K562 (cell line): ENCODE measurements at regions not wholly inside any gene's neighbourhood (a gene's known extent, or its start where the extent isn't known, plus 50 kb on each side); places are given as distances from the start of the nearest gene placed in this dataset.
A peak's percentile ranks its signal among the peaks of the same experiment; 100 is the strongest.

Source experiments
- CEBPB ChIP-seq: fragments of 450-650 bp; IDR thresholded peaks from 2 replicates; pipeline ENCODE4 v1.6.1; 2016; ENCODE audit warnings: missing genetic modification characterization, missing compliant biosample characterization
- CEBPG ChIP-seq, 3 experiments: fragments of 200-800 bp in 1 of 3; sonication (Bioruptor generic) in 1 of 3; sonication (generic) in 1 of 3; formaldehyde crosslinking in 1 of 3; IDR thresholded peaks in 2 of 3; conservative IDR thresholded peaks in 1 of 3; 2 replicates each; pipeline versions ENCODE4 v1.6.1 to v1.8.0; 2016 to 2022; ENCODE audit warnings: missing compliant biosample characterization in 2 of 3, missing genetic modification characterization in 2 of 3, mild to moderate bottlenecking in 1 of 3, missing genetic modification reagents in 1 of 3
- CHCHD3 ChIP-seq: fragments of 250-450 bp; sonication (Bioruptor Pico); IDR thresholded peaks from 2 replicates; pipeline ENCODE4 v2.1.2; 2022; ENCODE audit warnings: mild to moderate bottlenecking
- CTCF ChIP-seq, 3 experiments: IDR thresholded peaks in 2 of 3; conservative IDR thresholded peaks in 1 of 3; 2 replicates each; pipeline ENCODE4 v1.5.1; 2011 to 2012; ENCODE audit warnings: low read length in 3 of 3, mild to moderate bottlenecking in 3 of 3, control low read depth in 2 of 3, improper control_type of control experiment in 1 of 3, inconsistent platforms in 1 of 3, low read depth in 1 of 3, mixed read lengths in 1 of 3, moderate library complexity in 1 of 3; ENCODE audit not compliant: insufficient read depth in 2 of 3
- DPF2 ChIP-seq: fragments of 450-650 bp; IDR thresholded peaks from 2 replicates; pipeline ENCODE4 v1.6.1; 2016
- FOXM1 ChIP-seq, 2 experiments: fragments of 450-650 bp in 1 of 2; sonication (generic) in 1 of 2; formaldehyde crosslinking in 1 of 2; IDR thresholded peaks; 2 replicates each; pipeline versions ENCODE4 v1.6.1 to v1.9.0; 2017 to 2022; ENCODE audit warnings: low read depth in 2 of 2, mild to moderate bottlenecking in 2 of 2, missing genetic modification reagents in 1 of 2, moderate library complexity in 1 of 2
- HNRNPUL1 ChIP-seq: fragments of 200-400 bp; formaldehyde crosslinking; IDR thresholded peaks from 2 replicates; pipeline ENCODE4 v1.6.1; 2017; ENCODE audit warnings: low read length
- MBD2 ChIP-seq: sonication (generic); IDR thresholded peaks from 2 replicates; pipeline ENCODE4 v1.6.1; 2016; ENCODE audit warnings: low read depth, borderline replicate concordance
- POLR2AphosphoS2 ChIP-seq: IDR thresholded peaks from 2 replicates; pipeline ENCODE4 v1.6.1; 2012; ENCODE audit warnings: low read length, improper control_type of control experiment
- POLR2H ChIP-seq: IDR thresholded peaks from 2 replicates; pipeline ENCODE4 v1.6.1; 2016; ENCODE audit warnings: missing genetic modification characterization, low read depth, mild to moderate bottlenecking, control low read depth, missing compliant biosample characterization, moderate library complexity
- RAD21 ChIP-seq, 2 experiments: fragments of 250-450 bp in 1 of 2; fragments of 450-650 bp in 1 of 2; sonication (Bioruptor Pico) in 1 of 2; formaldehyde crosslinking in 1 of 2; IDR thresholded peaks in 1 of 2; conservative IDR thresholded peaks in 1 of 2; 2 replicates each; pipeline versions ENCODE4 v1.4.0 to v1.8.0; 2020 to 2022; ENCODE audit warnings: mild to moderate bottlenecking in 2 of 2, moderate library complexity in 1 of 2
- RBM14 ChIP-seq: fragments of 200-400 bp; formaldehyde crosslinking; IDR thresholded peaks from 2 replicates; pipeline ENCODE4 v1.6.1; 2018; ENCODE audit warnings: low read depth, mild to moderate bottlenecking, low read length, moderate library complexity, borderline replicate concordance; ENCODE audit not compliant: insufficient read depth
- RBM17 ChIP-seq: fragments of 200-400 bp; formaldehyde crosslinking; IDR thresholded peaks from 2 replicates; pipeline ENCODE4 v1.6.1; 2017; ENCODE audit warnings: low read depth, mild to moderate bottlenecking, low read length, borderline replicate concordance
- RHOXF2B ChIP-seq: fragments of 250-450 bp; sonication (Bioruptor Pico); conservative IDR thresholded peaks from 2 replicates; pipeline ENCODE4 v1.5.1; 2021
- SAFB2 ChIP-seq: fragments of 200-400 bp; formaldehyde crosslinking; IDR thresholded peaks from 2 replicates; pipeline ENCODE4 v1.6.1; 2018; ENCODE audit warnings: borderline replicate concordance, low read length, low read depth, moderate library complexity; ENCODE audit not compliant: severe bottlenecking
- SMARCC2 ChIP-seq: fragments of 450-650 bp; IDR thresholded peaks from 2 replicates; pipeline ENCODE4 v1.6.1; 2017; ENCODE audit warnings: antibody characterized with exemption, moderate library complexity, mild to moderate bottlenecking, low read depth
- TAF9B ChIP-seq: fragments of 450-650 bp; IDR thresholded peaks from 2 replicates; pipeline ENCODE4 v1.6.1; 2018; ENCODE audit warnings: mild to moderate bottlenecking; ENCODE audit not compliant: partially characterized antibody
- TAL1 ChIP-seq: fragments of 450-650 bp; IDR thresholded peaks from 2 replicates; pipeline ENCODE4 v1.6.1; 2016; ENCODE audit warnings: mild to moderate bottlenecking
- TCF7L2 ChIP-seq: fragments of 150-350 bp; IDR thresholded peaks from 2 replicates; pipeline ENCODE4 v1.6.1; 2016; ENCODE audit warnings: low read depth, mild to moderate bottlenecking, low read length, moderate library complexity
- ZFP36 ChIP-seq: fragments of 150-350 bp; IDR thresholded peaks from 2 replicates; pipeline ENCODE4 v1.6.1; 2018; ENCODE audit warnings: low read length, low read depth; ENCODE audit not compliant: partially characterized antibody
- ZFX ChIP-seq: sonication (generic); formaldehyde crosslinking; IDR thresholded peaks from 2 replicates; pipeline ENCODE4 v1.8.0; 2022; ENCODE audit warnings: mild to moderate bottlenecking, missing genetic modification reagents, moderate library complexity
- ZNF584 ChIP-seq: fragments of 200-800 bp; sonication (Bioruptor generic); IDR thresholded peaks from 2 replicates; pipeline ENCODE4 v1.6.1; 2016; ENCODE audit warnings: low read depth, mild to moderate bottlenecking, missing genetic modification characterization, missing compliant biosample characterization
- TF ChIP-seq, protein P1 (sequence below): fragments of 250-450 bp; sonication (Bioruptor Pico); IDR thresholded peaks from 2 replicates; pipeline ENCODE4 v1.5.0; 2020; ENCODE audit warnings: mild to moderate bottlenecking, borderline replicate concordance
- TF ChIP-seq, protein P2 (sequence below): sonication (generic); formaldehyde crosslinking; IDR thresholded peaks from 2 replicates; pipeline ENCODE4 v1.8.1; 2022; ENCODE audit warnings: missing genetic modification reagents

DNA sequence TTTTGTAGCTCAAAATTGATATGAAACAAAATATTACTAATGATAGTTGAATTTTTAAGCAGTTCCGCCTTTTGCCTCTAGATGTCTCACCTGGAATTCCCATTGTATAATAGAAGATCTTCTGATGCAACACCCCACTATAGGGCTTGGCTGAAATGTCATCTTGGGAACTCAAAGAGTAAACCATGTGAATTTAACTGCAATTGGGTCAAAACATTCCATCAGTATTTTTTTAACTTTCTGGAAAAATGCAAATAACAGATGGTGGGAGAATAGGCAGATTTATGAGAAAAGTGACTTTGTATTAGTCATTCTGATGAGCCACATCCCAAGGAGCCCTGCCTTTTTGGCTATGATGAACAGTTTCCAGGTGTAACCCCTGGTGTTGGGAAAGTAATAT lies 489.9 kb downstream of the NYAP2 start (continued):
- TF ChIP-seq RBM17 (no peak), MBD2 (no peak), ZFP36 (no peak), POLR2H (no peak), TCF7L2 (no peak), DPF2 (no peak), ZNF584 (CRISPR knock-in tag) (no peak), RBM14 (no peak), TAL1 (no peak), CEBPB (tag) (peak; percentile 29; the same call in 1 of the 2 replicates), RHOXF2B (no peak), CTCF (IDR thresholded peaks at IDR 0.05 in 2 of 3, conservative IDR thresholded peaks at IDR 0.05 in 1 of 3; ENCODE audit: insufficient read depth in 2 of 3, low read depth in 1 of 3, low read length in 3 of 3) (peak in 2 of 3 experiments; percentile 17 to 35; a peak in 1 of 6 replicates), POLR2AphosphoS2 (no peak), CEBPG (CRISPR knock-in tag; IDR thresholded peaks at IDR 0.05) (no peak), CEBPG (tag; conservative IDR thresholded peaks at IDR 0.05 in 1 of 2, IDR thresholded peaks at IDR 0.05 in 1 of 2) (peak; percentile 22 to 55; a peak in 2 of 4 replicates), SAFB2 (no peak), CHCHD3 (CRISPR knock-in tag) (no peak), SMARCC2 (no peak), ZFX (CRISPR knock-in tag) (no peak), TAF9B (no peak), RAD21 (CRISPR knock-in tag; conservative IDR thresholded peaks at IDR 0.05 in 1 of 2, IDR thresholded peaks at IDR 0.05 in 1 of 2) (peak; percentile 41 to 44), FOXM1 (IDR thresholded peaks at IDR 0.05; ENCODE audit: low read depth) (no peak), FOXM1 (CRISPR knock-in tag; IDR thresholded peaks at IDR 0.05; ENCODE audit: low read depth) (no peak), HNRNPUL1 (no peak)
- TF ChIP-seq, protein P1, sequence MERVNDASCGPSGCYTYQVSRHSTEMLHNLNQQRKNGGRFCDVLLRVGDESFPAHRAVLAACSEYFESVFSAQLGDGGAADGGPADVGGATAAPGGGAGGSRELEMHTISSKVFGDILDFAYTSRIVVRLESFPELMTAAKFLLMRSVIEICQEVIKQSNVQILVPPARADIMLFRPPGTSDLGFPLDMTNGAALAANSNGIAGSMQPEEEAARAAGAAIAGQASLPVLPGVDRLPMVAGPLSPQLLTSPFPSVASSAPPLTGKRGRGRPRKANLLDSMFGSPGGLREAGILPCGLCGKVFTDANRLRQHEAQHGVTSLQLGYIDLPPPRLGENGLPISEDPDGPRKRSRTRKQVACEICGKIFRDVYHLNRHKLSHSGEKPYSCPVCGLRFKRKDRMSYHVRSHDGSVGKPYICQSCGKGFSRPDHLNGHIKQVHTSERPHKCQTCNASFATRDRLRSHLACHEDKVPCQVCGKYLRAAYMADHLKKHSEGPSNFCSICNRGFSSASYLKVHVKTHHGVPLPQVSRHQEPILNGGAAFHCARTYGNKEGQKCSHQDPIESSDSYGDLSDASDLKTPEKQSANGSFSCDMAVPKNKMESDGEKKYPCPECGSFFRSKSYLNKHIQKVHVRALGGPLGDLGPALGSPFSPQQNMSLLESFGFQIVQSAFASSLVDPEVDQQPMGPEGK (CRISPR knock-in tag) = no peak
- TF ChIP-seq, protein P2, sequence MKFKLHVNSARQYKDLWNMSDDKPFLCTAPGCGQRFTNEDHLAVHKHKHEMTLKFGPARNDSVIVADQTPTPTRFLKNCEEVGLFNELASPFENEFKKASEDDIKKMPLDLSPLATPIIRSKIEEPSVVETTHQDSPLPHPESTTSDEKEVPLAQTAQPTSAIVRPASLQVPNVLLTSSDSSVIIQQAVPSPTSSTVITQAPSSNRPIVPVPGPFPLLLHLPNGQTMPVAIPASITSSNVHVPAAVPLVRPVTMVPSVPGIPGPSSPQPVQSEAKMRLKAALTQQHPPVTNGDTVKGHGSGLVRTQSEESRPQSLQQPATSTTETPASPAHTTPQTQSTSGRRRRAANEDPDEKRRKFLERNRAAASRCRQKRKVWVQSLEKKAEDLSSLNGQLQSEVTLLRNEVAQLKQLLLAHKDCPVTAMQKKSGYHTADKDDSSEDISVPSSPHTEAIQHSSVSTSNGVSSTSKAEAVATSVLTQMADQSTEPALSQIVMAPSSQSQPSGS (CRISPR knock-in tag) = no peak
